ENCODE measurements at regions not wholly inside any gene's neighbourhood (a gene's known extent, or its start where the extent isn't known, plus 50 kb on each side); places are given as distances from the start of the nearest gene placed in this dataset.

DNA sequence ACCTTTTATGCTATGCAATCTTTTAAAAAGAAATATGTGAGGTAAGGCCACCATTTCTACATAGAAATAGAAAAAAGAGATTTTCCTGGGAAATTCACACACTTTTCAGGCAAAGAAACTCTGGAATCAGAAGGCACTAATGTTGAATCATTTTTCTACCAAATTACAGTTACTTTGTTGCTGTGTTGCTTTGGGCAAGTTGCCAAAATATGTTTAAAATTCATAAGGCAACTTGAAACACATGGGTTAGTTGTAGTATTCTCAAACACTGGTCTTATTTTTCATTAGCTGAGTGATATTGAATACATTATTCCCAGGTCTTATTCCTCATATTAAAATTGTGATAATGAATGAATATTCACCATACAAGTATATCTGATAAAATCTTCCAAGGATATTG, 195.0 kb upstream of the SLITRK1 start:
- intact Hi-C loops (cut with micrococcal nuclease): no loop called here
- Mint-ChIP-seq H3K27ac (no peak overlapping the region), H3K4me3 (no peak overlapping the region), H3K4me1 (no peaks in the 10 kb centered on the region), H3K9me3 (ENCODE audit: insufficient read depth) (peaks cover 4% of the 10 kb centered on the region), H3K27me3 (no peaks in the 10 kb centered on the region)
- TF ChIP-seq, protein P1, sequence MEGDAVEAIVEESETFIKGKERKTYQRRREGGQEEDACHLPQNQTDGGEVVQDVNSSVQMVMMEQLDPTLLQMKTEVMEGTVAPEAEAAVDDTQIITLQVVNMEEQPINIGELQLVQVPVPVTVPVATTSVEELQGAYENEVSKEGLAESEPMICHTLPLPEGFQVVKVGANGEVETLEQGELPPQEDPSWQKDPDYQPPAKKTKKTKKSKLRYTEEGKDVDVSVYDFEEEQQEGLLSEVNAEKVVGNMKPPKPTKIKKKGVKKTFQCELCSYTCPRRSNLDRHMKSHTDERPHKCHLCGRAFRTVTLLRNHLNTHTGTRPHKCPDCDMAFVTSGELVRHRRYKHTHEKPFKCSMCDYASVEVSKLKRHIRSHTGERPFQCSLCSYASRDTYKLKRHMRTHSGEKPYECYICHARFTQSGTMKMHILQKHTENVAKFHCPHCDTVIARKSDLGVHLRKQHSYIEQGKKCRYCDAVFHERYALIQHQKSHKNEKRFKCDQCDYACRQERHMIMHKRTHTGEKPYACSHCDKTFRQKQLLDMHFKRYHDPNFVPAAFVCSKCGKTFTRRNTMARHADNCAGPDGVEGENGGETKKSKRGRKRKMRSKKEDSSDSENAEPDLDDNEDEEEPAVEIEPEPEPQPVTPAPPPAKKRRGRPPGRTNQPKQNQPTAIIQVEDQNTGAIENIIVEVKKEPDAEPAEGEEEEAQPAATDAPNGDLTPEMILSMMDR (IDR thresholded peaks at IDR 0.05): no peak
- TF ChIP-seq EZH2 (IDR thresholded peaks at IDR 0.05; ENCODE audit: borderline replicate concordance, insufficient read depth, low read depth, low read length, poor library complexity, severe bottlenecking): no peak
- no peak overlapping the region for H3K27ac ChIP-seq (ENCODE audit: low read length in 2 of 2)
- CTCF ChIA-PET: no interaction called here
- no peak overlapping the region for H3K9ac ChIP-seq (ENCODE audit: low read length)
- no peak overlapping the region for H3K4me2 ChIP-seq (replicated peaks; ENCODE audit: low read depth, low read length, poor library complexity, severe bottlenecking)
- no peaks in the 10 kb centered on the region for H3K79me2 ChIP-seq (ENCODE audit: control insufficient read depth, insufficient read depth, low read length)
- ATAC-seq (ENCODE audit: low read depth) (no peak), DNase-seq (no peak)
- H3K4me3 ChIP-seq (ENCODE audit: control extremely low read depth in 1 of 5, extremely low read depth in 1 of 5, insufficient read depth in 1 of 5, low read depth in 2 of 5, low read length in 4 of 5): no peak overlapping the region
- no peak overlapping the region for H2AFZ ChIP-seq (ENCODE audit: insufficient read depth, low read depth, low read length, poor library complexity, severe bottlenecking)
- no peaks in the 10 kb centered on the region for H3K36me3 ChIP-seq (replicated peaks in 1 of 2; ENCODE audit: control extremely low read depth in 1 of 2, control insufficient read depth in 1 of 2, extremely low read depth in 1 of 2, insufficient read depth in 2 of 2, low read length in 1 of 2)
- H3K9me3 ChIP-seq (ENCODE audit: control extremely low read depth in 1 of 3, control insufficient read depth in 2 of 3, insufficient read depth in 1 of 3, low read length in 2 of 3): no peaks in the 10 kb centered on the region
- H4K20me1 ChIP-seq (ENCODE audit: control insufficient read depth, insufficient read depth, low read length, poor library complexity, severe bottlenecking): no peaks in the 10 kb centered on the region
- no peaks in the 10 kb centered on the region for H3K4me1 ChIP-seq (ENCODE audit: control insufficient read depth in 2 of 2, insufficient read depth in 2 of 2, low read length in 2 of 2)
- POLR2A ChIA-PET: no interaction called here
- H3K27me3 ChIP-seq (replicated peaks in 1 of 4; ENCODE audit: control extremely low read depth in 1 of 4, control insufficient read depth in 3 of 4, insufficient read depth in 4 of 4, low read length in 3 of 4): no peaks in the 10 kb centered on the region

DNA sequence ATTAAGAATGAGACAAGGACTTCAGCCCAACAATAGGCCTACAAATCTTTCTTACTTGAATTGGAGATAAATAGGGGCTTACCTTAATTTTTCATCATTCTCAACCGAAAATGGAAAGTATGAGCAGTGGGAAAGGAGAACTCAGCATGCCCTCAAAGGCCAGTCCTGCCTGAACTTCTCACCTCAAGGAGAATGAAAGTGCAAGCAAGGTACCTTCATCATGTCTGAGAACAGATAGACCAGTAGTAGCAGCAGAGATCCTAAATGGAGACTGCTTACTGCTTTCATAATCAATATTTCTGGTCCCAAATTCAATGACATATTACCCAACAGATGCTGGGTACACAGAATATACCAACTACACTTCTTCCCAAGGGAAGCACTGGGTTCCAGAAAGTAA, 194.0 kb upstream of the SLITRK1 start:
- H4K20me1 ChIP-seq (ENCODE audit: control insufficient read depth, insufficient read depth, low read length, poor library complexity, severe bottlenecking): no peaks in the 10 kb centered on the region
- H3K27ac Mint-ChIP-seq: no peak overlapping the region
- H3K4me3 ChIP-seq (ENCODE audit: control extremely low read depth in 1 of 5, extremely low read depth in 1 of 5, insufficient read depth in 1 of 5, low read depth in 2 of 5, low read length in 4 of 5): no peak overlapping the region
- ChIA-PET POLR2A (no interaction called here), CTCF (no interaction called here)
- no peak overlapping the region for H3K4me2 ChIP-seq (replicated peaks; ENCODE audit: low read depth, low read length, poor library complexity, severe bottlenecking)
- no peaks in the 10 kb centered on the region for H3K79me2 ChIP-seq (ENCODE audit: control insufficient read depth, insufficient read depth, low read length)
- no peaks in the 10 kb centered on the region for H3K27me3 Mint-ChIP-seq
- TF ChIP-seq, protein P1 (IDR thresholded peaks at IDR 0.05): no peak
- TF ChIP-seq EZH2 (IDR thresholded peaks at IDR 0.05; ENCODE audit: borderline replicate concordance, insufficient read depth, low read depth, low read length, poor library complexity, severe bottlenecking): no peak
- no peak overlapping the region for H3K4me3 Mint-ChIP-seq
- no peaks in the 10 kb centered on the region for H3K4me1 ChIP-seq (ENCODE audit: control insufficient read depth in 2 of 2, insufficient read depth in 2 of 2, low read length in 2 of 2)
- H3K9me3 Mint-ChIP-seq (ENCODE audit: insufficient read depth): peaks cover 4% of the 10 kb centered on the region
- no peak for DNase-seq
- WGBS (ENCODE audit: insufficient coverage): no CpG with 5 or more reads among the region's 1 CpG
- no peak overlapping the region for H3K27ac ChIP-seq (ENCODE audit: low read length in 2 of 2)
- H2AFZ ChIP-seq (ENCODE audit: insufficient read depth, low read depth, low read length, poor library complexity, severe bottlenecking): no peak overlapping the region
- H3K9ac ChIP-seq (ENCODE audit: low read length): no peak overlapping the region
- no peaks in the 10 kb centered on the region for H3K27me3 ChIP-seq (replicated peaks in 1 of 4; ENCODE audit: control extremely low read depth in 1 of 4, control insufficient read depth in 3 of 4, insufficient read depth in 4 of 4, low read length in 3 of 4)
- H3K36me3 ChIP-seq (replicated peaks in 1 of 2; ENCODE audit: control extremely low read depth in 1 of 2, control insufficient read depth in 1 of 2, extremely low read depth in 1 of 2, insufficient read depth in 2 of 2, low read length in 1 of 2): no peaks in the 10 kb centered on the region
- no peaks in the 10 kb centered on the region for H3K4me1 Mint-ChIP-seq
- intact Hi-C loops (cut with micrococcal nuclease): no loop called here
- no peaks in the 10 kb centered on the region for H3K9me3 ChIP-seq (ENCODE audit: control extremely low read depth in 1 of 3, control insufficient read depth in 2 of 3, insufficient read depth in 1 of 3, low read length in 2 of 3)
- ATAC-seq (ENCODE audit: low read depth): no peak

All from B cell (primary cell).